ENCODE measurements at regions not wholly inside any gene's neighbourhood (a gene's known extent, or its start where the extent isn't known, plus 50 kb on each side); places are given as distances from the start of the nearest gene placed in this dataset.

GRCh38 chr7:98562381-98562823, 54.7 kb upstream of the NPTX2 start:
- TF ChIP-seq CTCF (IDR thresholded peaks at IDR 0.05) (no peak), POLR2A (IDR thresholded peaks at IDR 0.05) (no peak)

Data from Peyer's patch (tissue), 4 donors.